GM12872 (cell line): ENCODE measurements at regions not wholly inside any gene's neighbourhood (a gene's known extent, or its start where the extent isn't known, plus 50 kb on each side); places are given as distances from the start of the nearest gene placed in this dataset.

ENCODE experiments used
- TF ChIP-seq, protein P1 (sequence below): IDR thresholded peaks from 3 replicates; pipeline ENCODE4 v1.5.1; 2011; ENCODE audit warnings: low read depth, mild to moderate bottlenecking, low read length, moderate library complexity; ENCODE audit not compliant: insufficient read depth

DNA sequence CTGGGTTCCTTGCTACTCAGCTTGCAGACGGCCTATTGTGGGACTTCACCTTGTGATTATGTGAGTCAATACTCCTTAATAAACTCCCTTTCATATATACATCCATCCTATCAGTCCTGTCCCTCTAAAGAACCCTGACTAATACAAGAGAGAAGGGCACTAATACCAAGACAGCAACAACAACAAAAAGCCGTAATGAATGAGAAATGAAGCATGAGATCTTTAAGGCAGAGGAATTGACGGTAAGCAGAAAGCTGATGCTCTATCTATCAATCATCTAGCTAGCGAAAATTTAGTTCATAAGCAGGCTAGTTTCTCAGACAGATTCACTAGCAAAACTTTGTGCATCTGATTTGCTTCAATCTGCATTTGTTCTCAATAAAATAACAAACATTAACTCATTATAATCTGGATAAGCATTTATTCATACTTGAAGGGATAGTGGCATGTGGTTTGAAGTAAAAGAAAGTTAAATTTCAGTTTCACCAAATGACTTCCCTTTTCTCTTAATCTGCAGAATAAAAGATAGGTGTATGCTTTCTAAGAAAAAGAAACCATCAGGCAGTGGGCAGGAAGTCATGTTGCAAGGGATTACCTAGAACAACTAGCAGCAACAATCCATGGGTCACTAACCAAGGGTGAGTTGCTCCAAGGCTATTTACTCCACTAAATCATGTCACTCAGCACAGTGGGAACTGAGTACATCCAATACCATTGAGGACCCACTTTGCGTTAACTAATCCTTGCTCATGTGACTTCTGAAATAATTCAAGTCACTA lies 376.5 kb downstream of the TMEM182 start:
- TF ChIP-seq, protein P1, sequence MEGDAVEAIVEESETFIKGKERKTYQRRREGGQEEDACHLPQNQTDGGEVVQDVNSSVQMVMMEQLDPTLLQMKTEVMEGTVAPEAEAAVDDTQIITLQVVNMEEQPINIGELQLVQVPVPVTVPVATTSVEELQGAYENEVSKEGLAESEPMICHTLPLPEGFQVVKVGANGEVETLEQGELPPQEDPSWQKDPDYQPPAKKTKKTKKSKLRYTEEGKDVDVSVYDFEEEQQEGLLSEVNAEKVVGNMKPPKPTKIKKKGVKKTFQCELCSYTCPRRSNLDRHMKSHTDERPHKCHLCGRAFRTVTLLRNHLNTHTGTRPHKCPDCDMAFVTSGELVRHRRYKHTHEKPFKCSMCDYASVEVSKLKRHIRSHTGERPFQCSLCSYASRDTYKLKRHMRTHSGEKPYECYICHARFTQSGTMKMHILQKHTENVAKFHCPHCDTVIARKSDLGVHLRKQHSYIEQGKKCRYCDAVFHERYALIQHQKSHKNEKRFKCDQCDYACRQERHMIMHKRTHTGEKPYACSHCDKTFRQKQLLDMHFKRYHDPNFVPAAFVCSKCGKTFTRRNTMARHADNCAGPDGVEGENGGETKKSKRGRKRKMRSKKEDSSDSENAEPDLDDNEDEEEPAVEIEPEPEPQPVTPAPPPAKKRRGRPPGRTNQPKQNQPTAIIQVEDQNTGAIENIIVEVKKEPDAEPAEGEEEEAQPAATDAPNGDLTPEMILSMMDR, result no peak

DNA sequence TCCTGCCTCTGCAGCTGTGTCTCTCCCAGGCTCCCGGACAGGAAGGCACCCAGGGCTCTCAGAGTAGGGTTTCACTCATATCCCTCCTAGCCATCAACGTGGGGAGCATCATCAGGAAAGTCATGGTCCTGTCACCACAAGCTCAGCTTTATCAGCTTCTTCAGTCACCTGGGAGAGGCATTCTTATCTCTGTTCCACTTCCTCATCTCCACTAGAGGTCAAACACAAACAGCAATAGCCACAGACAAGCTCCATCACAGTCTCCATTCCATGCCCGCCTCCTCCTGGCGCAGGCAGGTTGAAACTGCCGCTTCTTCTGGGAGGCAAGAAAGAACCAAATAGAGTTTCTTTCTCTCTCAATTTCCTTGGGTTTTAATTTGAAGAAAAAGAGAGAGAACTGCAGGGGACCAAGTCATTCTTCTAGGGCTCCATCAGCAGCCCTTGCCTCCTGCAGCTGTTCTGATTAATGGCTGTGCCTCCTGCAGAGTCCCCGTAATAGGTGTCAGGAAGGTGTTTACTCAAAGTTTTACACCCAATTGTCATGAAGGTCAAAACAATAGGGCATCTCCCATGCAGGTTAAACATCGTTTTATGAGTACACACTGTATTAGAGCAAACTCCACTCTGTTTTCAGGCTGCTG lies 377.9 kb downstream of the TMEM182 start:
- TF ChIP-seq, protein P1, result no peak

DNA sequence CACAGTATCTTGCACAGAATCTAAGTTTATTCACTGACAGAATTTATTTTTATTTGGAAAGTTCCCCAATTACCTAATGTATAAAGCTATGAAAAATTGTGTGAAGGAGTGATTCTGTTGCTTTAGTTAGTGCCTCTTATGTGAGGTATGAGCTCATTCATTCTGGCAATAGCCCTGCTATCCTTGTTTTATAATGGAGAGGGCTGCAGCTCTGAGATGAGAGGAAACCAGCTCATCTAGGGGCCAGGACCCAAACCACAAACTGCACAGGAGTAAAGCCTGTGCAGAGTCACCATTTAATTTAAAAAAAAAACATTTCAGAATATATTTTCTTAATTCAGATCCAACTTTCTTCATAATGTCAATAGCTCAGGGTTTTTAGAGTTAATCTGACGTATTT lies 383.0 kb downstream of the TMEM182 start:
- TF ChIP-seq, protein P1, result no peak

DNA sequence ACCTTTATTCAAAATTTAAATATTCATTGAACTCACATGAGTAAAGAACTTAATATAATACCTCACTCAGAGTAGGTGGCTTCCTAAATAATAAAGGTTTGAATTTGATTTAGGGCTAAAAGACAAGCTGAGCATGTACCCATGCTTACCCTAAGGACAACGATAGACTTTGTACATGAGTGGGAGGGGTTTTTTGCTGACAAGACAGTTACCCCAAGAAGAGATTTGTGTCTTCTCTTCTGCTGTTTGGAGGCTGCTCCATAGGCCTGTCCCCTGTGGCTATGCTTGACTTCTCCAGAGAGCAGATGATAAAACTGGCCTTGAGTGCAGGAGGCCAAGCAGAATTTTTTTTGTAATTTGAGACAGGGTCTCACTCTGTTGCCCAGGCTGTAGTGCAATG lies 383.9 kb downstream of the TMEM182 start:
- TF ChIP-seq, protein P1, result no peak

DNA sequence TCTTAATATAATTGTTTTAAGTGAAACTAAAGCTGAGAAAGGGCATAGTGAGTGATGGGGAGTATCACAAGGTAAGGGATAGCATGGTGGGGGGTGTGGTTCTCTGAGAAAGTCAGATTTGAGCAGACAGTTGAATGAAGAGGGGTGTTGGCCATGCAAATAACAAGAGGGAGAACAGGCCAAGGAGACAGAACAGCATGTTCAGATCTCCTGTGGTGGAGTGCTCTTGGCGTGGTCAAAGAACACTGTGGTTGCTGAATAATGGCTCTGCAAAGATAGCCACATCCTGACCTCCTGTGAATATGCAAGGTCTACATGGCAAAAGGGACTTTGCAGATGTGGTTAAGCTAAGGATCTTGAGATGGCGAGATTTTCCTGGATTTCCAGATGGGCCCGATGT lies 389.2 kb downstream of the TMEM182 start:
- TF ChIP-seq, protein P1, result no peak

DNA sequence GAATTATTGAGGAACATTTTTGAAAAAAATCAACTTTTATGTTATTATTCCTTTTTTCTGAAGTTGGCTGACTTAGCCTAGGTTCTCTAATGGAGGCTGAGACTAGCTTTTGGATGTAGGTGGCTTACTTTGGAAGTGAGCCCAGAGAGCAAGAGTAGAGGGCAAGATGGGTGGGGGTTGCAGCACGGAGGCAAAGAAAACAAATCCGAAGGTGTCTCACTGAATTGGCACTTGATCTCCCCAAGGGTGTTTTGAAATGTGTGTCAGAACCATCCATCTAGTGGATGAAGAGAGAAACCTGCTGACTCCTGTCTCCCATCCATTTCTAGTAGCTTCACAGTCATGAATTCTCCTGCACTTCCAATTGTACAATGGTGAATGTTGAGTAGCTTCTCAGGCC lies 390.7 kb downstream of the TMEM182 start:
- TF ChIP-seq, protein P1, result no peak

DNA sequence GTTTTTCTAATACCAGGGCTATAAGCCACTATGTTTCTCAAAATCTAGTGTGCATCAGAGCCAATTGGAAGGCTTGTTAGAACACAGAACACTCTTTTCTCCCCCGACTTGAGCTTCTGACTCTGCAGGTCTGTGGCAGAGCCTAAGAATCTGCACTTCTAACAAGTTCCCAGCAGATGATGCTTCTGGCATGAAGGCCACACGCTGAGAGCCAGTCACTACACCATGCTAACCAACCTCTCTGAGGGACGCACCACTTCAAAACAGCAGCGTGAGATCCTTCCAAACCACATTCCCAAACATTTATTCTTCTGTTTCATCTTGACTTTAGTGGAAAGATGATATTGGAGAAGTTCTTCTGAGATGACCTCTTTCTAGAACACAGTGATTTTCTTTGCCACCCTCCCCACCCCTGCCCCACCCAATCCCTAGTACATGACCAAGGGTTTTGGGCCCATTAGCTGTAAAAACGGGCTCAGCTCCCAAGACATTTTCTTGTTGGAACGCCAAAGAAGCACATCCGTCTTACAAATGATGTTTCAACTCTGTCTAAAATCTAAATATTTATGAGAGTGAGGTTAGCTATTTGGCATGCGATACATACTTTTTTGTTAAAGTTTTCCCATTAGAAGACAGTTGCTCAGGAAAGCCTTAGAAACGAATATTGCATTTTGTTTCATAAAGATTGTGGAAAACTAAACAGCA lies 391.9 kb downstream of the TMEM182 start:
- TF ChIP-seq, protein P1, result no peak
